ENCODE measurements at regions not wholly inside any gene's neighbourhood (a gene's known extent, or its start where the extent isn't known, plus 50 kb on each side); places are given as distances from the start of the nearest gene placed in this dataset.
"Not testable (repeated sequence)": the region's sequence is repeated elsewhere in the genome, so short reads cannot be mapped to it uniquely, and the experiment has no call there.

- intact Hi-C loops (cut with micrococcal nuclease), result no loop called here
- Histone ChIP-seq H3K9me3 (replicated peaks) (no peaks in the 10 kb centered on the region), H3K36me3 (no peaks in the 10 kb centered on the region), H3K4me1 (no peaks in the 10 kb centered on the region), H3K27ac (replicated peaks) (no peak overlapping the region), H3K4me3 (no peak overlapping the region), H3K27me3 (ENCODE audit: low read depth) (peaks cover 31% of the 10 kb centered on the region)
- TF ChIP-seq, protein P1, sequence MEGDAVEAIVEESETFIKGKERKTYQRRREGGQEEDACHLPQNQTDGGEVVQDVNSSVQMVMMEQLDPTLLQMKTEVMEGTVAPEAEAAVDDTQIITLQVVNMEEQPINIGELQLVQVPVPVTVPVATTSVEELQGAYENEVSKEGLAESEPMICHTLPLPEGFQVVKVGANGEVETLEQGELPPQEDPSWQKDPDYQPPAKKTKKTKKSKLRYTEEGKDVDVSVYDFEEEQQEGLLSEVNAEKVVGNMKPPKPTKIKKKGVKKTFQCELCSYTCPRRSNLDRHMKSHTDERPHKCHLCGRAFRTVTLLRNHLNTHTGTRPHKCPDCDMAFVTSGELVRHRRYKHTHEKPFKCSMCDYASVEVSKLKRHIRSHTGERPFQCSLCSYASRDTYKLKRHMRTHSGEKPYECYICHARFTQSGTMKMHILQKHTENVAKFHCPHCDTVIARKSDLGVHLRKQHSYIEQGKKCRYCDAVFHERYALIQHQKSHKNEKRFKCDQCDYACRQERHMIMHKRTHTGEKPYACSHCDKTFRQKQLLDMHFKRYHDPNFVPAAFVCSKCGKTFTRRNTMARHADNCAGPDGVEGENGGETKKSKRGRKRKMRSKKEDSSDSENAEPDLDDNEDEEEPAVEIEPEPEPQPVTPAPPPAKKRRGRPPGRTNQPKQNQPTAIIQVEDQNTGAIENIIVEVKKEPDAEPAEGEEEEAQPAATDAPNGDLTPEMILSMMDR (IDR thresholded peaks at IDR 0.05; ENCODE audit: borderline replicate concordance), result no peak
- no peak for DNase-seq
These were observed 537.4 kb upstream of the PFKP start for GRCh38 chr10:2529945-2530344.

GRCh38 chr10:2525781-2526180, 541.6 kb upstream of the PFKP start:
- H3K27ac ChIP-seq (replicated peaks), result no peak overlapping the region
- DNase-seq, result no peak
- H3K9me3 ChIP-seq (replicated peaks), result no peaks in the 10 kb centered on the region
- H3K27me3 ChIP-seq (ENCODE audit: low read depth), result peaks cover 15% of the 10 kb centered on the region
- H3K4me3 ChIP-seq, result no peak overlapping the region
- no peaks in the 10 kb centered on the region for H3K36me3 ChIP-seq
- TF ChIP-seq, protein P1 (IDR thresholded peaks at IDR 0.05; ENCODE audit: borderline replicate concordance), result no peak
- no peaks in the 10 kb centered on the region for H3K4me1 ChIP-seq
- intact Hi-C loops (cut with micrococcal nuclease), result no loop called here

DNA sequence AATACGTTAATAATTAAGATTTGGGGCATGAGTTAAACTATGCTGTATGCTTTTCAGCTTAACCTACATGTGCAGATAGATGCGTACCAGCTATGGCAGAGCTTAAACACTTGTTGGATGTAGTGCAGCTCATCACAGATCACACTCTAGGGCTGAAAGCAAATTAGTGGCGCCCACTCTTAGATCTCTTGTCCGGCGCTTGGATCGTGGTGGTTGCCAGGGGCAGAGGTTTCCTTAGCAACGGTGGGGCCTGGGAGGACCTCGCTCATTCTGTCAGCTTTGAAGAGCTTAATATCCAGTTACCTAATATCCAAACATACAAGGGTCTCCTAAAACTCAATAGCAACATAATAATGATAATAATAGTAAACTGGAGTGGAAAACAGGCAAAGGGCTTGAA, 548.2 kb upstream of the PFKP start:
- no peaks in the 10 kb centered on the region for H3K27me3 ChIP-seq (ENCODE audit: low read depth)
- TF ChIP-seq, protein P1 (IDR thresholded peaks at IDR 0.05; ENCODE audit: borderline replicate concordance), result no peak
- DNase-seq, result no peak
- H3K36me3 ChIP-seq, result no peaks in the 10 kb centered on the region
- H3K27ac ChIP-seq (replicated peaks), result no peak overlapping the region
- peaks cover 16% of the 10 kb centered on the region for H3K9me3 ChIP-seq (replicated peaks)
- no peaks in the 10 kb centered on the region for H3K4me1 ChIP-seq
- no peak overlapping the region for H3K4me3 ChIP-seq
- intact Hi-C loops (cut with micrococcal nuclease), result no loop called here

DNA sequence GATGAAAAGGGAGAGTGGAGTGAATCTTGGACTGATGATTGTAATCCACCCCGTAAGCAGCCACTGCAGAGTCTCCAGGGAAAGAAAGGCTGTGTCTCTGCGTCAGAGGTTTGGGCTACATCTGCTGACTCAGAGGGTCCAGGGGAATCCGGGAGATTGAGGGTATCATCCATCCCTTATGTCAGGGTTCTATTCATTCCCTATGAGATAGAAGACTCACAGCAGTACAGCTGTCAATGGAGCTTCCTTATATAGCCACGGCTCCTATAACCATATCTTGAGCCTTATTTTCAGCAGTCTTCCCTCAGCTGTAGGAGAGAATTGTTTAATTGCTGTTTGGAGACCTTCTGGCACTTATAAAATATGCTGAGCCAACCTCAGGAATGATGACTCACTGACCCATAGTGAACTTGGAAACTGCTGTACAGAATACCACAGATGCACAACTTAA, 558.2 kb upstream of the PFKP start:
- H3K27ac ChIP-seq (replicated peaks), result no peak overlapping the region
- intact Hi-C loops (cut with micrococcal nuclease), result no loop called here
- peaks cover 2% of the 10 kb centered on the region for H3K9me3 ChIP-seq (replicated peaks)
- no peaks in the 10 kb centered on the region for H3K4me1 ChIP-seq
- no peaks in the 10 kb centered on the region for H3K27me3 ChIP-seq (ENCODE audit: low read depth)
- no peak overlapping the region for H3K4me3 ChIP-seq
- TF ChIP-seq, protein P1 (IDR thresholded peaks at IDR 0.05; ENCODE audit: borderline replicate concordance), result no peak
- DNase-seq, result no peak
- no peaks in the 10 kb centered on the region for H3K36me3 ChIP-seq

- H3K27ac ChIP-seq (replicated peaks); intact Hi-C loops (cut with micrococcal nuclease); DNase-seq; H3K4me3 ChIP-seq; H3K36me3 ChIP-seq; H3K4me1 ChIP-seq: not testable (repeated sequence)
- peaks cover 17% of the 10 kb centered on the region for H3K27me3 ChIP-seq (ENCODE audit: low read depth)
- H3K9me3 ChIP-seq (replicated peaks), result peaks cover 12% of the 10 kb centered on the region
These were observed 565.9 kb upstream of the PFKP start for GRCh38 chr10:2501366-2501940.

DNA sequence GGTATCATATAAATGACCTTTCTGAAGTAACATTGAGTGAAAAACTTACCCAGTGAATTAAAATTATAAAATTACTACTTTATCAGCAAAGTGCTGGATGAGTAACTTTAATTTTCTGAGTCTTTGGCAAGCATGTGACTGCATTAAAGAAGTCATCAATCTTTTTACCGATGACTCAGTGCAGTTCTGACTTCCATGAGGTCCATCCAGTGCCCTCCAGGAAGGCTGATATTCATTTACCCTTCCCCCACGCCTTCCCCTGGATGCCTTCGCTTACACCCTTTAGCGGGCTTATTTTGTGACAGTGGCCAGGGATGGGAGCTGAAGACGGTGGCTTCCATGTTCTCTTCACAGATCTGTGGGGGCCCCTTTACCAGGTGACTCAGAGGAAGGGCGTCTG, 572.9 kb upstream of the PFKP start:
- TF ChIP-seq, protein P1 (IDR thresholded peaks at IDR 0.05; ENCODE audit: borderline replicate concordance), result no peak
- intact Hi-C loops (cut with micrococcal nuclease), result no loop called here
- Histone ChIP-seq H3K4me3 (no peak overlapping the region), H3K9me3 (replicated peaks) (peaks cover 2% of the 10 kb centered on the region), H3K27ac (replicated peaks) (no peak overlapping the region), H3K36me3 (no peaks in the 10 kb centered on the region), H3K4me1 (no peaks in the 10 kb centered on the region), H3K27me3 (ENCODE audit: low read depth) (peaks cover 13% of the 10 kb centered on the region)
- DNase-seq, result no peak

Measured in left ventricle myocardium inferior (tissue), 1 donor.